DOHH2 (cell line): ENCODE measurements at regions not wholly inside any gene's neighbourhood (a gene's known extent, or its start where the extent isn't known, plus 50 kb on each side); places are given as distances from the start of the nearest gene placed in this dataset.
A peak's percentile ranks its signal among the peaks of the same experiment; 100 is the strongest.

Experiments used
- EZH2phosphoT487 ChIP-seq: fragments of 200-600 bp; sonication (generic); IDR thresholded peaks from 2 replicates; pipeline ENCODE4 v1.6.1; 2017; ENCODE audit warnings: borderline replicate concordance, mild to moderate bottlenecking, antibody characterized with exemption, low read length, moderate library complexity, mixed read lengths
- TF ChIP-seq, protein P1 (sequence below): fragments of 200-600 bp; sonication (generic); IDR thresholded peaks from one replicate; pipeline ENCODE4 v1.5.1; 2014; ENCODE audit warnings: antibody characterized with exemption, mild to moderate bottlenecking, low read depth, low read length; ENCODE audit not compliant: poor library complexity, severe bottlenecking

DNA sequence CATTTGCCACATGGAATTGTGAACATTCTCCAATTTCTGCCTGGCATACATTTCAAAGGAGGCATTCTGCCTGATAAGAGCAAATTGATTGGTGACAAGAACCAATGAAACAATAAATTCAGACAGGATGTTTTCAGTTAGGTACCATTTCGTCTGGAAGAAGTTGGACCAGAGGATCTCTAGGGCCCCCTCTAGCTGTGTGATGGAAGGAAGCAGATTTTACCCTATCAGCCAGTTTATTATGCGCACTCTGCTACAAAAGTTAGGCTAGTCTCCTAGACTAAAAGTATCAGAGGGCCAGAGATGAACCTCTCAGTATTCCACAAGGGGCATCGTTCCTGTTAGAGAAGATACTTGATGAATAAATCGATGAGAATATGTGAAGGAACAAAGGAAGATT is 118.0 kb downstream of the BUB3 start:
- TF ChIP-seq, protein P1, sequence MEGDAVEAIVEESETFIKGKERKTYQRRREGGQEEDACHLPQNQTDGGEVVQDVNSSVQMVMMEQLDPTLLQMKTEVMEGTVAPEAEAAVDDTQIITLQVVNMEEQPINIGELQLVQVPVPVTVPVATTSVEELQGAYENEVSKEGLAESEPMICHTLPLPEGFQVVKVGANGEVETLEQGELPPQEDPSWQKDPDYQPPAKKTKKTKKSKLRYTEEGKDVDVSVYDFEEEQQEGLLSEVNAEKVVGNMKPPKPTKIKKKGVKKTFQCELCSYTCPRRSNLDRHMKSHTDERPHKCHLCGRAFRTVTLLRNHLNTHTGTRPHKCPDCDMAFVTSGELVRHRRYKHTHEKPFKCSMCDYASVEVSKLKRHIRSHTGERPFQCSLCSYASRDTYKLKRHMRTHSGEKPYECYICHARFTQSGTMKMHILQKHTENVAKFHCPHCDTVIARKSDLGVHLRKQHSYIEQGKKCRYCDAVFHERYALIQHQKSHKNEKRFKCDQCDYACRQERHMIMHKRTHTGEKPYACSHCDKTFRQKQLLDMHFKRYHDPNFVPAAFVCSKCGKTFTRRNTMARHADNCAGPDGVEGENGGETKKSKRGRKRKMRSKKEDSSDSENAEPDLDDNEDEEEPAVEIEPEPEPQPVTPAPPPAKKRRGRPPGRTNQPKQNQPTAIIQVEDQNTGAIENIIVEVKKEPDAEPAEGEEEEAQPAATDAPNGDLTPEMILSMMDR: peak; percentile 26
- TF ChIP-seq EZH2phosphoT487: no peak
